Hematopoietic multipotent progenitor cell treated with erythropoietin and hydrocortisone succinate and interleukin-3 and kit ligand, for 17 days (in vitro differentiated cells): ENCODE measurements at regions not wholly inside any gene's neighbourhood (a gene's known extent, or its start where the extent isn't known, plus 50 kb on each side); places are given as distances from the start of the nearest gene placed in this dataset.

Experiments
- DNase-seq: peaks from one replicate; pipeline ENCODE4 v3.0.0-alpha.2; 2015; ENCODE audit warnings: low spot score

- no peak for DNase-seq
Observed at GRCh38 chr5:145502906-145503305, 332.2 kb downstream of the PRELID2 start.

DNA sequence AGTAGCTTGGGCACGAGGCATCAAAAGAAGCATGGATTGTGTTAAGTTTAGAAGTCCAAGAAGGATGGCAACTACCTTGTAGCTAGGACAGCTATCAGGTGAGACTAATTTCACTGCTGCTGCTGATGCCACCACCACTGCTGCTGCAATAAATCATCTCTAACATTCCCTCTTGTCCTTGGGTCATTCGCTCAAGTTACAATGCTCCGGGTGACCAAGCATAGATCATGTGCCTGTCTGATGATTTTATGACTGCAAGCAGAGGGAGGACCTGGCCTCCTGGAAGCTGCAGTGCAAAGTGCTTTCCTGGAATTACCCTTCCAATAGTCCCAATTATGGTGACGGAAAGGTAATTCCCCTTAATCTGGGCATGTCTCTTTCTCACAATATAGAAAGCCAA lies 334.4 kb downstream of the PRELID2 start:
- DNase-seq: no peak

GRCh38 chr5:145499483-145499882 lies 335.7 kb downstream of the PRELID2 start:
- no peak for DNase-seq

GRCh38 chr5:145497052-145497451 lies 338.1 kb downstream of the PRELID2 start:
- no peak for DNase-seq

GRCh38 chr5:145495741-145496140 lies 339.4 kb downstream of the PRELID2 start:
- no peak for DNase-seq

GRCh38 chr5:145495196-145495595 lies 339.9 kb downstream of the PRELID2 start:
- DNase-seq: no peak

DNA sequence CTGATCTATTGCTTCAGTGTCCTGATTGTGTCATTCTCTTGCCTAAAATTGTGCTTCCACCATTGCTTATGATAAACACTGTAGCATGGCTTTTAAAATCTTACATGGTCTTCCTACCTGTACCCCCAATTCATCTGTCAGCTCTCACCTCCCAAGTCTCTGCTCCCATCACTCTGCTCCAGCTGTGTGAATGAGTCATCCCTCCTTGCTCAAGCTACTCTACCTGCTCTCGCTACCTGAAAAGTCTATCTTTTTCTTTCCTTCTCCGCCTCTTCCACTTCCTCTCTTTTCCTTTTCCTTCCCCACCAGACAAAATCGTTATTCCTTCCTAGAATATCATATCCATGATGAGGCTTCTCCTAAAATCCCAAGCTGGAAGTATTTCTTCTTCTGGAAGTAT lies 341.7 kb downstream of the PRELID2 start:
- DNase-seq: no peak

DNA sequence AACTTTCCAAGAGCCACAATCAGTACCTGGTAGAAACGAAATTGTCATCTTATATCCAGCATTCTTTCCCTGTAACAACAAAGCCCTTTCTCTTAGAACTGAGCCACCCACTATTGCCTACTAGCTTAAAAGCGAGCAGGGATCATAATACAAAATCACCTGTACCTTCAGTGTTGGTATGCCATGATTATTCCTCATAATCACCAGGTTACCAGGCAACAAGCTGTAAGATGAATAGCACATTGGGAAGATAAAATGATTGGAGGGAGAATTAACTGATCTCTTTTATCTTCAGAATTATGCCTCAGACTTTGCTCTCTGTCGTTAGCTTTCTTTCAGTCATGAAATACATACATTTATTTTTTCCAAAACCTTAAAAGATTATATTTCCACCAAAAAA lies 345.6 kb downstream of the PRELID2 start:
- DNase-seq: no peak

DNA sequence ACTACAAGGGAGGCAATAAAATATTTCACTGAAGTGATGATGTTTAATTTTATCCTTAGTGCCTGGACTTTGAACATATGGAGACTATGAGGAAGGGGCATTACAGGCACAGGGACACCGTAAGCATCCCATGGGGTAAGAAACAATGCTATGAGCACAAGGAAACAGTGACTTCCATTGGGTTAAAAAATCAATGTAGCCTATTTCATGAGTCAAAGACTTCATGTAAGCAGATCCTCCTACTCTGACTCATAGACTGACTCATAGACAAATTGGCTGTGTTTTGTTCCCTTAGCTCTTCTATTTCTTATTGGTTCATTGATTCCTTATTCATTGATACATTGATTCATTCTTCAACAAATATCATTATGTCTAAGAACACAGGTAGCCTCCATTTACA lies 351.0 kb downstream of the PRELID2 start:
- DNase-seq: no peak

GRCh38 chr5:145483212-145483611 lies 351.9 kb downstream of the PRELID2 start:
- DNase-seq: no peak

- DNase-seq: no peak
Observed at GRCh38 chr5:145479857-145480256, 355.3 kb downstream of the PRELID2 start.

DNA sequence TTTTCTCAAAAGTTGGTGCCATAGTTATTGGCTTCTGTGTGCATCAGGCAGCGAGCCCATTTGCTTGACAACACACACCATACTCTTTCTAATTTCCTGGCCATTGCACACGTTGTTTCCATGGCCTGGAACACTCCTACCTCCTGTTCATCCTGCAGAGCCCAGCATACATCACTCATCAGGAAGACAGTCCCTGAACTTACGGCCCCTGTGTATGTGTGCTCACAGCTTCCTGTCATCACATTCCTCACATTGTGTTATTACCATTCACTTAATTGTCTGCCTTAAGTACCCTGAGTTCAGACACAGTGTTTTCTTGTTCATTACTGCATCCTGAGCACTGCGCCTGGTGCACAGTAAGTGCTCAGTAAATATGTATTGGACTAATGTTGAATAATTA lies 355.9 kb downstream of the PRELID2 start:
- no peak for DNase-seq

- DNase-seq: no peak
Observed at GRCh38 chr5:145478651-145479050, 356.5 kb downstream of the PRELID2 start.

DNA sequence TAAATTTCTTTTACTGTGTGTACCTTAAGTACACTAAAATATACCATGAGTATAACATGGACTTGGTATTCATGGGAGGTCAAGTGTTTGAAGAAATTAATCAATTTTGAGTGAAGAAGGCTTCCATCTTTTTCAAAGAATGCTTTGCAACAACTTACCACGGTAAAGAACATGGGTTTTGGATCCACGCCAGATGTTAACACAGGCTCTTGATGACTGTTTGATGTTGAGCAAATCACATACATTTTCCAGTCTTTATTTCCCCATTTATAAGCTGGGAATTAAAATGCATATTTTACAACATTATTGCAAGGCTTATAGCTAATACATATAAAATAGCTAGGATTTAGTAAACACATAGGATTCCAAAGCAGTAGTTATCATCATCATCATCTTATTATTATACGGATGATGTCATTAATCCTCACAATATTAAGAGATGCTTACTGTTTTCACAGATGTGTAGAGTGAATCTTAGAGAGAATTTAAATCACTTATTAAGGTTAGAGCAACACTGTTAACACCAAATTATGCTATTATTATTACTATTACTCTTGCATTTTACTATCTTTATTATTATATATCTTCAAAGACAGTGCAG lies 362.0 kb downstream of the PRELID2 start:
- DNase-seq: no peak

DNA sequence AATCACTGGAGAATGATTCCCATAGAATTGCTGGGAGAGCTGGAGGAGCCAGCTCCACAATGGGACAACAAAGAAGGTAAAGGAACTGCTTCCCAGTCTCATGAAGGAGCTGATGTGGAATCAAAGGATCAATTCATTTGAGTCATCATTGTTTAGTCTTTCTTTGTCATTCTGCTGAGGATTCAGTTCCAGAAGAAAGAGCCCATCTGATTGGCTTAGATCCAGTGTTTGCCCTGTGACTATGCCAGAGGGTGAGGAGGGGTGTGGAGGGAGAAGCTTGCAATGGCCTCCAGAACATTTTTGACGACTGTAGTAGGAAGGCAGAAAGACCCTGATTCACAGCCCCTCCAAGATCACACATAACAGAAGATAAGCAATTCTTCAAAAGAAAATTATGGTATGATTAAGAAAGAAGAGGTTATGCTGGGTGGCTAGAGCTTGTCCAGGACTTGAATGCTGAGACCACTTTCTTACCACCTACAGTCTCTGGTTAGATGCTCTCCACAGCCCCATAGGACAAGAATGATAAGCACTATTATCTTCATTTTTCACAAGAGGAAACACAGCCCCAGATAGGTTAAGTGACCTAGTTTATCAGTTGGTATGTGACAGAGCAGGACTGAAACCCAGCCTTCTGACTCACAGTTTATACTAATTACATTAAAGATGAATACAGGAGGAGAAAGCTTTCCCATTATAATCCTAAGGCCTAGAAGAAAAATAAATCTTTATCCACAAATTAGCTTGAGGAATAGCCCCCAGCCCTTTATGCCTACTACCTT lies 363.1 kb downstream of the PRELID2 start:
- no peak for DNase-seq

GRCh38 chr5:145471026-145471425 lies 364.1 kb downstream of the PRELID2 start:
- DNase-seq: no peak

DNA sequence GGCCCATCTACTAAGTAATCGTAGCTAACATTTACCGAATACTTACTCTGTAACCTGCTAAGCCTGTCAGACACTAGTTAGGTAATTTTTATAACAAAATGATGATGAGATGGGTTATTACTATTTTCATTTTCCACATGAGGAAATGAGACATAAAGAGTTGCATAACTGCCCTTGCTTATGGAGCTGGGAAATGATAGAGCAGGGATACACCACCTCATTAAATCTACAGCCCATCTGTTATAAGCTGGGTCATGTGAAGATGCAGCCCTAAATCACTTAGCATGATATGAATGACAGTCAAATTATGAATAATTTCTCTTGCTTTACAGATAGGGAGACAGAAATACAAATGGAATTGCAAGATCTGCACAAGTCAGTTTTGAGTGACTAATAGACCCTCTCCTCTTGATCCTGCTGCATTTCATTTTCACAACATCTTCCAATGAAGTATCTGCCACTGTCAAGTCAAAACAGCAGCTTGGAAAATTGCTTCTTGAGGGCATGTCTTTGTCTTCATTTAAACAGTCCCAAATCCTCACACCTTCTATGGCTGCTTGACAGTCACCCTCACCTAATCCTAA lies 364.7 kb downstream of the PRELID2 start:
- no peak for DNase-seq

GRCh38 chr5:145467446-145467845 lies 367.7 kb downstream of the PRELID2 start:
- no peak for DNase-seq

DNA sequence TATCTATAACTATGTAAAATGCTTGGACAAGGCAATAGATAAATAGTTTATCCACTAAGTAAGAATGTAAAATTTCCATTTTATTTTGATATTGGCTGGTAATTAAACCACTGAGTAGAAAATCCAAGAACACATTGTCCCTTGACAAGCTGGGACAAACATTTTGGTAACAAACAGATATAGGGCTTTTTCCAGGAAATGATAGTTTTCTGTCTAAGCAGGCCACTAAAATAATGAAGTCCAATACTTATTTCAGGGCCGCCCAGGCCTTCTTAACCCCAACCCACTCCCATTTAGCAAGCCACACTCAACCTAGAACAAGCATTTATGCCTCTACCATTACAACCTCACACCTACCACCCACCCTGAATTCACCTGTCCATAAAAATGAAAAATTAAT lies 368.6 kb downstream of the PRELID2 start:
- DNase-seq: no peak

DNA sequence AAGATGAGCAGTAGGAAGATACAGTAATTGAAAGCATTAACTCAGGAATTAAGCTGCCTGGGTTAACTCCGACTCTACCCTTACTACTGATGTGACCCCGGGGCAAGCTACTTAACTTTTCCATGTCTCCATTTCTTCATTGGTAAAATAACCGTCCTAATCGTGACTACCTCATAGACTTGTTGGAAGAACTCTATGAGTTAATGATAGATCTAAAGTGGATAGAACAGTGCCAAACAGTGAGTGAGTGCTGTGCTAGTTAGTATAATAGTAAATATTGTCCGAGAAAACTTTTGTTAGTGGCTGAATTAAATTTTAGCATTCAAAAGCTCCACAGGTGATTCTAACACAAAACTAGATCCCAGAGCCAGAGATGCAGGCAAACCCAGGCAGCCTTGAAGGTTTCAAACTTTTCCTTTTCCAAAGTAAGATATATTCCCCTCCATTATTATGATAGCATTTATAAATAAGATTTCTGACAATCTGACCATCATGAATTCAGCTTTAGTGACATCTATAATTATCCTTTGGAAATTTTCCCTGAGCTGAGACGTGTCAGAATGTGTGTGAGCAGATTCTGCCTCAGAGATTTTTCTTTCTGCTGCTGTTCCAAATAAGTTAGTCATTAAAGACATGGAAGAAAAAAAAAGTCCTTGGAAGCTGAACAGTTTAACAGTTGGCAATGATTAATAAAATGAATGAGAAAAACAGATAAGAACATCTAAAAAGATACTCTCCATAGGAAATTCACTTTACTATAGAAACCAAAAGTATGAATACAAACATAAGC lies 369.5 kb downstream of the PRELID2 start:
- DNase-seq: no peak

DNA sequence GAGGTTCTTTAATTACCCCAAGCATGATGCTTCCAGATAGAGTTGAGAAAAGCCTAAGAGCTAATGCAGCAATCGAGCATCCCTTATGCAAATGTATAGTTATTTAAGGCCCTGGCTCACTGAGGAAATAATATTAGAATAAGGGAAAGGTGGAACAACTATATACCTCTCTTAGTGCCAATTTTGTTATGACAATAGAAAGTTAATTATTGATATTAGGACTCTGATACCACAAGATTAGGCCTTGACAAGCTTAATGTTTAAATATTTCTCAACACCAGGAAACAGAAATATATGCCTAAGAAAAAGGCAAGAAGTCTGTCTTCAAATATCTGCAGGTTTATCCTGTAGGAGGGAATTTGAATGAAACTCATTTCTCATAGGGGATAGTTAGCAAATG lies 371.0 kb downstream of the PRELID2 start:
- no peak for DNase-seq

DNA sequence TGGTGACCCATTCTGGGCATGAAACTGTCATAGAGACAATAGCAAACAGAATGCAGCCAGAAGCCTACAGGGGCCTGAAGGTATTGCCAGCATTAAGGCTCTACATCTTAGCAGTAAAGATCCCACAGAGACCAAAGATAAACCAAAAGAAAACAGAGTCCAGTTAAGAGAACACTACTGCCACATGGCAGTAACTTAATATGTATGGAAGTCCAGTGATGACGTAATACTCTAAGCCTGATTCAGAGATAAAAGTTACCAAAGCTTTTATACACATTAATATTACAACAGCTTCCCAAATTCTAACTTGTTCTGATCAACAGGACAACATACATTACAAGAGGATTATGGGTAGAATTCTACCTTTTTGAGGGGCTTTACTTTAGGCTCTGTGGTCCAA lies 371.5 kb downstream of the PRELID2 start:
- no peak for DNase-seq

DNA sequence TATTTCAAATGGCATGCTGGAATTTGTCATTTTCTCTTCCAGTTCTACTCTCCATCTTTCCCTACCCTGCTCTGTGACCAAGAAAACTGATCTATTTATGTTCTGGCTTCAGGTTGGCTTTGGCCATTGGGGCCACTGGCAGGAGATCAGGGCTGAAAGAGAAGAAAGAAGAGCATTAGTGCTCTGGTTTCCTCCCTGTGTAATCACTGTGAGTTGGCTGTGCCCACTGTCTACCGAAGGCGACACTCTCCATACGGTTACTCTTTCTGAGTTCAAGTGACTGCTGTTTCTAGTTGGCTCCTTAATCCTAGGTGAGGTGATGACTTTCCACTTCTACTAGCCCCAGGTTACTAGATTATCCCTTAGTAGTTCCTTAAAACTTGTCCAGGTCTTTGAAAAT lies 372.6 kb downstream of the PRELID2 start:
- no peak for DNase-seq
